GM21526 (cell line): ENCODE measurements at regions not wholly inside any gene's neighbourhood (a gene's known extent, or its start where the extent isn't known, plus 50 kb on each side); places are given as distances from the start of the nearest gene placed in this dataset.

Source experiments
- ATAC-seq: cut with Tn5 transposase; IDR thresholded peaks from one replicate; pipeline ENCODE4 v1.9.1; 2021; ENCODE audit warnings: moderate library complexity; ENCODE audit not compliant: unreplicated experiment, low FRiP score

DNA sequence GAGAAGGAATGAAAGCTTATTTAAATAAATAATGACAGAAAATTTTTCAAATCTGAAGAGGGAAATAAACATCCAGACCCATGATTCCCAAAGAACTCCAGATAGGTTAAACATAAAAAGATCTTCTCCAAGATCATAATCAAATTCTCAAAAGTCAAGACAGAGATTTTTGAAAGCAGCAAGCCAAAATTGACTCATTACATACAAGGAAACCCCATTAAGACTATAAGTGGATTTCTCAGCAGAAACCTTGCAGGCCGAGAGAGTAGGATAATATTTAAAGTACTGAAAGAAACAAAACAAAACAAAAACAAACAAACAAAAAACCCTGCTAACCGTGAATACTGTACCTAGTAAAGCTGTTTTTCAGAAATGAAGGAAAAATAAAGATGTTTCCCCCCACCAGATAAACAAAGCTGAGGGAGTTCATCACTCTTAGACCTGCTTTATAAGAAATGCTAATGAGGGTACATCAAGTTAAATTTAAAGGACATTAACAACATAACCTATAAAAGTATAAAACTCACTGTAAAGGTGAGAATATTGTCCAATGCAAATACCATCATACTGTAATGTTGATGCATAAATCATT lies 412.2 kb downstream of the INSC start:
- ATAC-seq, result no peak

DNA sequence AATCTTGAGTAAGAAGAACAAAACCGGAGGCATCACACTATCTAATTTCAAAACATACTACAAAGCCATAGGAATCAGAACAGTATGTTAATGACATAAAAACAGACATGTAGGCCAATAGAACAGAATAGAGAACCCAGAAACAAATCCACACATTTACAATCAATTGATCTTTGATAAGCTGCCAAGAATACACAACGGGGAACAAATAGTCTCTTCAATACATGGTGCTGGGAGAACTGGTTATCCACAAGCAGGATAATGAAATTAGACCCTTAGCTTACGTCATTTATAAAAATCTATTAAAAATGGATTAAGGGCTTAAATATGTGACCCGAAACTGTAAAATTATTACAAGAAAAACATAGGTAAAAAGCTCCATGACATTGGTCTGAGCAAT lies 417.7 kb downstream of the INSC start:
- ATAC-seq, result no peak

DNA sequence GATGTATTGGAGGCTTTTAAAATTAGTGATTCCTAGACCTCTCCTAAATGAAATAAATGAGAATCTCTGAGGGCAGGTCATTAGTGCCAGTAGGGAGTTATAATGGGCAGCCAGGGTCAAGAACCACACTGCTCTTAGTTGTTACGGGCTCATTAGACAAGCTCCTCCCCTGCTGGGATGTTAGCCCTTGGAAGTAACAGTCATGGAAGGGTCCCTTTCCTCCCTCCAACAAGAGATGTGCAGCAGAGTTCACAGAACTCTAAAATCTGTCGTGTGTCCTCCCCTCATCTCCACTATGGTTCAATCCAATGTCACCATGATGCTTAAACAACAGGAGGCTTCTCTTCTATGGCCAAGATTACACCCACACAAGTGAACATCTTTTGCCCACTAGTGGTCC lies 419.5 kb downstream of the INSC start:
- no peak for ATAC-seq

DNA sequence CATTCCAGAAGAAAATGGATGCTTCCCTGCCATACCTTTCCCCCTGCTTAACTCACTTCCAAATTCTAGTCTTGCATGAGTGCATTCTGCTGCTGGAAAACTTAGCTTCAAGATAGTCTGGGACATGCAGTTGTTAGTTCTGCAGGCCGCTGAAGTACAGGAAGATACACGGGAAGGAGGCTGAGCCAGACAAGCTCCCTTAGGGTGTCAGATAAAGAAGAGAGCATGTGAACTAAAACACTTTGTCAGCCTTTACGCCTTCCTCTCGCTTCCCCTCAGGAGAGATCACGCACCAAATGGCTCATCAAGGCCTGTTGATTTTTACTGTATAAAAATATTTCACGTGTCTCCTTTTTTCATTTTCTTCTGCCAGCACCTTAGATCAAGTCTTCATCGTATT lies 420.7 kb downstream of the INSC start:
- ATAC-seq, result no peak

DNA sequence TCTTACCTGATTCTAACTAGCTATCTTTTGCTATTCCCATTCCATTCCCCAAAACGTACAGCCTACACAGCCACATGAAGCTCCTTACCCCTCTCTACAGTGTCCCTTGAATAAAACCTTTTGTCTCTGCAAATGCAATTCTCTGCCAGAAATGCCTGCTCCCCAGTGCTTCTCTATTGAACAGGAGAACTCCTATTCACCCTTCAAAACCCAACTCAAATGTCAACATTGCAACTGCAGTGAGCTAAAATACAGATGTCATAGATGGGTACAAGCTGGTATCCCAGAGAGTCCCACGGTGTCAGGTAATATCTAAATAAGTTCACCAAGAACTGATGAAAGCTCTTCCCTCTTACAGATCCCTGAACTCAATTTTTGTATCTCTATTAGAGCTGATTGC lies 421.7 kb downstream of the INSC start:
- no peak for ATAC-seq

DNA sequence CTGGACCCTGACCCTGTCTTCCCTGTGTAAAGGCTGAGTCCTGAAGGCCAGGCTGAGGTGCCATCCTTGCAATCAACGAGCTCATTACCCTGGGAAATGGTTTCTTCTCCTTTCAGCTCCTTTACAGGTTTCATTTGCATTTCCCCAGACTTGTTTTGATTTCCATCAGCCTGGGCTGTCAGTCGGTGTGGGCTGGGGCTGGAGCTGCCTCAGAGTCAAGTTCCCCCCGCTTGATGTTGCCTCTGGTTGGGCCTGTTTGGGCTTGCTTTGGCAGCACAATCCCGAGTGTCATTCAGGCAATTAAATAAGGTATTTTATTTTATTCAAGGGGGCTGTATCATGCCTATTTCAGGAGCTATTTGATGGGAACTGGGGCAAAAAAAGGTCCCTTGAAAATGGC lies 424.9 kb downstream of the INSC start:
- no peak for ATAC-seq

DNA sequence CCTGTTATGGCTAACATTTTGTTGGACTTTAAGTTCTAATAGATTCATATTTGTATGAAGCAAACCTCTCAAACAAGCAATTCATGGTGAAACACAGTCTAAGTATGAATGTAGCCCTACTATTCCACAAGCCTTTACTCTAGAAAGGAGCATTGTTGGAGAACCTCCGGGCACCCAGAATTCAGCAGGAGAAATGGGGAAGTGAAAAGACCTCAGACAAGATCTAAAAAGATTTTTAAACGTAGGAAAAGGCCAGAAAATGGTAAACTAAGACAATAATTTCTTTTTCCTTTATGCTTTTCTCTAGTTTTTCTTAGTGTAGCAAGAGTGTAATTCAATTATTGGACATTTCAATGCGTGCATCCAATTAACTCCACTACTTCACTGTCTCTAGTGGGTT lies 426.4 kb downstream of the INSC start:
- no peak for ATAC-seq

DNA sequence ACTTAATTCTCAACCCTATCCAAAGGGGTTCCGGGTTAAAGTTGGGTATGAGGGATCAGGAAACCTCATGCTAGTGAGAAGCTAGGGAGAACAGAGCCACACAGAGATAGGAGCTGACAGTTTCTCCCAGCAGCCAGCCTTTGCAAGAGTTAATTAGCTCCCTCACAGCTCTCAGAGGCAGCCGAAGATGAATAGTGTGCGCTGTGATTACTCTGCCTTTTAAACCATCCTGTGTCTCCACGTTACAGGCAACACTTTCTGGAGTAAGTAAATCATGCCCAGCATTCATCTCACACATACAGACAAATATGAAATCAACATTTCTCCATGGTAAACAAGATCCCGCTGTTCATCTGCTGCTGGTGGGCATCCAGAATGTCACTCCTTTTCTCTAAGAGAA lies 429.6 kb downstream of the INSC start:
- ATAC-seq, result no peak

DNA sequence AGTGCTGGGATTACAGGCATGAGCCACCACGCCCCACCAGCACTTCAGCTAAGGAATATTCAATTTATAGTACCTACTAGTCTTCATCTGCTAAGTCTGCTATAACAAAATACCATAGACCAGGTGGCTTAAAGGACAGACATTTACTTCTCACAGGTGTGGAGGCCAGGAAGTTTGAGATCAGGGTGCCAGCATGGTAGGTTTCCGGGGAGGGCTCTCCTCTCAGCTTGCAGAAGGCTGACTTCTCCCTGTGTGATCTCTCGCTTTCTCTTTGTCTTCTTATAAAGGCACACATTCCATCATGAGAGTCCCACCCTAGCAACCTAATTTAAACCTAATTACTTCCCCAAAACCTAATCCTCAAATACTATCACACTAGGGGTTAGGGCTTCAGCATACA lies 433.0 kb downstream of the INSC start:
- ATAC-seq, result no peak

DNA sequence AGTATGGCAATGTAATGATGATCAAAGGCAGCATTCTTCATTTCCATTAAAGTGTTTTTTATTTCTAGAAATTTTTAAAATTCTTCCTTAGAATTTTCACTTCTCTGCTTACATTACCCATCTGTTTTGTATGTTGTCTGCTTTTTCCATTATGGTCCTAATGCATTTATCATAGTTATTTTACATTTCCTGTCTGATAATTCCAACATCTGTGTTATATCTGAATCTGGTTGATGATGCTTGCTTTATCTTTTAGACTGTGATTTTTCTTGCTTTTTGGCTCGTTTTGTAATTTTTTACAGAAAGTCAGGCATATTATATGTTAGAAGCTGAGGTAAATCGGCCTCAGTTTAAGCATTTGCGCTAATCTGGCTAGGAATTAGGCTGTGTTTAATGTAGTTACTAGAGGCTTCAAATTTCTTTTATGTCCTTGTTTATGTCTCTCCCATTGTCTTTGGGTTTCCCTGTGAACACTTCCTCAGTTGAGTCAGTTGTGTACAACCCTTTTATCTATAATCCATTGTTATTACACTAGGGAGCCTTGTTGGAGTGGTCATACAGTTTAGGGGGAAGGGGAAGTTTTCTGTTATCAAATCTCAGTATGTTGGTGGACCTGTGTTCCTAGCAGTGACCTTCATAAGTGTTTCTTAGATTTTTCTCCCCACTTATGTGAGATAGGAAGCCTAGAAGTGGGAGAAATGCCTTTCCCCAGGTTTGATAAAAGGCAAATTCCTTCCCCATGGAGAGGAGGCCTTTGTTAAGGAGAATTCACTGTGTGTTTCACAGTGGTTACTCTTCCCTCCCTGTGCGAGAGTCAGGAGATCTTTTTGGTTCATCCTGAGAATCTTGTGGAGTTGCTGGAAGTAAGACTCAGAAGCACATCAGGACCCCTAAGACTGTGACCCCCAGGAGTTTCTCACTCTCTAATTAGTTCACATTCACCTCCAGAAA lies 437.5 kb downstream of the INSC start:
- no peak for ATAC-seq

DNA sequence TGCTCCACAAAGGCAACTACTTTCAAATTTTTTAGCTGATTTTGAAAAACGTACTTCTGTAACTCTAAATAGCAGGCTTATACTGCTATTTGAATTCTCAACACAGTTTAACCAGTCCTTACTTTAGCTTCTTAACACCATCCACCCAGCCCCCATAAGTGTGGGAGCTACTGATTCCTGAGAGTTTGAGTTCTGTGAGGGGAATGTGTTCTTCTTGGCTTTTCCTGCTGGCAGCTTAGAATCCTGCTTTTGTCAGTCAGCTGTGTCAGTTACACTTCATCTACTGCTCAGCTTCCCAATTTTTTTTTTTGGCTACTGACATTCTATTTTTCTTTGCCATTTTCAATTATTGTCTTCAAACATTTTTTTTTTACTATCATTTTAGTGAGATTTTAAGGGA lies 440.4 kb downstream of the INSC start:
- ATAC-seq, result no peak

DNA sequence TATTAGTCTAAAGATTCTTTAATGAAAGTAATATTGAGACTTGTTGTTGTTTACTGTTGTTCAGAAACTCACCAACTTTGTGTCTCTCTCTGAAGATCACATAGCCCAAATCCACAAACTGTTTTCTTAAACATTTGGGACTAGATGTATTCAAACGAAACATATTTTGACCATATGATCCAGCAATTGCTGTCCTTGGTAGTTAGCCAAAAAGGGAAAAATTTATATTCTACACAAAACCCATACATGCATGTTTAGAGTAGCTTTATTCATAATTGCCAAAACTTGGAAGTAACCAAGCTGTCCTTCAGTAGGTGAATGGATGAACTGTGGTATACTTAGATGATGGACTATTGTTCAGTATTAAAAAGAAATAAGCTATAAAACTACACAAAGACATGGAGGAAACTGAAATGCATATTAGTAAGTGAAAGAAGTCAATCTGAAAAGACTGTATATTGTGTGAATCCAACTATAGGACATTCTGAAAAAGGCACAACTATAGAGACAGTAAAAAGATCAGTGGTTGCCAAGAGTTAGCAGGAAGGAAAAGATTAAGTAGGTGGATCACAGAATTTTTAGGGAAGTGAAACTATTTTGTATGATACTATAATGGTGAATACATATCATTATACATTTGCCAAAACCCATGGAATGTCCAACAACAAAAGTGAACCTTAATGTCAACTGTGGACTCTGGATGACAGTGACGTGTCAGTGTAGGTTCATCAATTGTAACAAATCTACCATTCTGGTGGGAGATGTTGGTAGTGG lies 442.9 kb downstream of the INSC start:
- no peak for ATAC-seq

DNA sequence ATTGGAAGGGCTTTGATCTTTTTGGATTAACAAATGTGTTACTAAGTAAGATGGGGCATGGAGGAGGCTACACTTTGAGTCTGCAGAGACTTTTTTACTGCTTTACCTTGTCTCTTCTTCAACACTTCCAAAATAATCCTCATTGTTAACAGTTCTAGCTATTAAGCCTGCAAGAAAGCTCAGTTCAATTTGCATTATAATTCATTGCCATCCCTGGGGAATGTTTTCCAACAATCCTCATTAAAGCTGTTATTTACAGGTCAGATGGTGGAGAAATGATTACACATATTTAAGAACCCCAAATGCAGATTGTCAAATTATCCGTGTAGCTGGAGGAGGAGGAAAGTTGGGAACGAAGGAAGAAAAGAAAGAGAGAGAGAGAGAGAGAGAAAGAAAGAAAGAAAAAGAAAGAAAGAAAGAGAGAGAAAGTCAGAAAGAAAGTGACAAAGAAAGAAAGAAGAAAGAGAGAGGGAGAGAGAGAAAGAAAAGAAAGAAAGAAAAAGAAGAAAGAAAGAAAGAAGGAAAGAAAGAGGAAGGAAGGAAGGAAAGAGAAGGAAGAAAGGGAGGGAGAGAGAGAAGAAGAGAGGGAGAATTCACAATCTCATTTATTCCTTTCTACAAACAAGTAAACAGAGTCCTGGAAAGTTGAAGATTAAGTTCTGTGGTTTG lies 443.9 kb downstream of the INSC start:
- ATAC-seq, result no peak

DNA sequence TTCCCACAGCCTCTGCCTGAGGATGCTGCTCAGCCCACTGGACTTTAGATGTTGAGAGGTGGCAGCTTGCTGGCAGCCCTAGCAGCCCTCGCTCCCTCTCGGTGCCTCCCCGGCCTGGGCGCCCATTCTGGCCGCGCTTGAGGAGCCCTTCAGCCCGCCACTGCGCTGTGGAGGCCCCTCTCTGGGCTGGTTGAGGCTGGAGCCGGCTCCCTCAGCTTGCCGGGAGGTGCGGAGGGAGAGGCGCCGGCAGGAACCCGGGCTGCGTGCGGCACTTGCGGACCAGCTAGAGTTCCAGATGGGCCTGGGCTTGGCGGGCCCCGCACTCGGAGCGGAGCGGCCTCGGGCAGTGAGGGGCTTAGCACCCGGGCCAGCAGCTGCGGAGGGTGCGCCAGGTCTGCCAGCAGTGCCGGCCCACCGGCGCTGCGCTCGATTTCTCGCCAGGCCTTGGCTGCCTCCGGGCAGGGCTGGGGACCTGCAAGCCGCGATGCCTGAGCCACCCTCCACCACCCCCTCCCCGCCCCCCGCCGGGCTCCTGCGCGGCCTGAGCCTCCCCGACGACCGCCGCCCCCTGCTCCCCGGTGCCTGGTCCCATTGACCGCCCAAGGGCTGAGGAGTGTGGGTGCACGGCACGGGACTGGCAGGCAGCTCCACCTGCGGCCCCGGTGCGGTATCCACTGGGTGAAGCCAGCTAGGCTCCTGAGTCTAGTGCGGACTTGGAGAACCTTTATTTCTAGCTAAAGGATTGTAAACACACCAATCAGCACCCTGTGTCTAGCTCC lies 446.2 kb downstream of the INSC start:
- no peak for ATAC-seq

DNA sequence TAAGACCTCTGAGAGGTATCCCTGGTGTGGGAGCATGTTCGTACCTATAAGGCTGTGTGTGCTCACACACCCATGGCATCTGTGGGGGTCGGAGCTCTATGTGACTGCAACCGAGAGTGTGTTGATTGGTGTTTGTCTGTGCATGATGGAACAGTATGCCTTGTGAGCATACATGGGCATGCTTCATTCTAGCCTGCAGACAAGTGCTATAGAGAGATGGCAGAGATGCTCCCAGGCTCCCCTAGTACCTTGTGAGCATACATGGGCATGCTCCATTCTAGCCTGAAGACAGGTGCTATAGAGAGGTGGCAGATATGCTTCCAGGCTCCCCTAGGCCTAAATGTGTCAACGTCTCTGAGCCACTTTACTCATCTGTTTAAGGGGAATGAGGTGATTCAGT lies 447.5 kb downstream of the INSC start:
- ATAC-seq, result no peak

DNA sequence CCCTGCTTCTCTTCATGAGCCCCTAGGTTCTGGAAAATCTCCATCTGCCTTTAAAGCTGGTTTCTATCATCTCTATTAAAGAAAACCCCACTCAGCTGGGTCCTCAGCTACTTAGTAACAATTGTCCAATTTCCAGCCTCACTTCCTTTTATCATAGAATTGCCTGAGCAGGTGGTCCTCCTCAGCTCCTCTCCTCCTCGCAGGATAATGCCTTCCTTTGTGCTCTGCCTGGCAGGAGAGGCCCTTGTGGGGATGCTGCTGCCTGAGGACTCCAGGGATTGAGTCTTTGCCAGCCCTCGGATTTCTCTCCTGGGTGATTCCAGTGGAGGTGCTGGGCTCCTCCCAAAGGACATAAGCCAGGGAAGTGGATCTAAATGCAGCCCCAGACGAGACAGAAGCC lies 448.3 kb downstream of the INSC start:
- no peak for ATAC-seq

DNA sequence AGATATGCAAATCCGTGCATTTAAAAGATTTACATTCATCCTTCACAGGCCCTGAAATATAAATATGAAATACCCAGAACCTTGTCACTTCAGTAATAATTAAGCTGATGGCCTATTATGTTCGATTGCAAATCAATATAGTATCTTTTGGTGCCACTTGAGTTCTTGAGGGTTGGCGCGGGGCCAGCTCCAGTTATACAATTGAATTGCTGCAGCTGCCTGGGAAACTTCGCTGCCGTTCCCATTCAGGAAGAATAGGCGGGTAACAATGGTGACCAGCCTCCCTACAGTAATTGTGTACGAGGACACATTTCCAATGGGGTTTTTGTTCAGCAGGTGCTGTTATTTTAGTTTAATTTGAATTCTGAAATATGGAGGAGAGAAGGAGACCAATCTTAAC lies 451.2 kb downstream of the INSC start:
- ATAC-seq, result no peak

DNA sequence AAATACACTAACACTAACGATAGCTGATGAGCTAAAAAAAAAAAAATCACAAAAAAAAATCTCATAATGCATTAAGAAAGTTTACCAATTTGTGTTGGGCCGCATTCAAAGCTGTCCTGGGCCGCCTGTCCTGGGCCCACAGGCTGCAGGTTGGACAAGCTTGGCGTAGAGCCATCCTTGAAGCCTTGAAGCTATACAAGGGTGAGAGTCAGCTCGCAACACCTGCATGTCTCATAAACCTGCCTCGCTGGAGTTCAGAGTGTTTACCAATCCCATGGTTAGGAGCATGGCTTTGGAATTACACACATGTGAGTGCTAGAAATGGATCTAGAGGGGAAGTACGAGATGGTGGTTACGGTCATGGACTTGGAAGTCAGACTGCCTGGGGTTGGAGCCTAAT lies 453.7 kb downstream of the INSC start:
- ATAC-seq, result no peak

DNA sequence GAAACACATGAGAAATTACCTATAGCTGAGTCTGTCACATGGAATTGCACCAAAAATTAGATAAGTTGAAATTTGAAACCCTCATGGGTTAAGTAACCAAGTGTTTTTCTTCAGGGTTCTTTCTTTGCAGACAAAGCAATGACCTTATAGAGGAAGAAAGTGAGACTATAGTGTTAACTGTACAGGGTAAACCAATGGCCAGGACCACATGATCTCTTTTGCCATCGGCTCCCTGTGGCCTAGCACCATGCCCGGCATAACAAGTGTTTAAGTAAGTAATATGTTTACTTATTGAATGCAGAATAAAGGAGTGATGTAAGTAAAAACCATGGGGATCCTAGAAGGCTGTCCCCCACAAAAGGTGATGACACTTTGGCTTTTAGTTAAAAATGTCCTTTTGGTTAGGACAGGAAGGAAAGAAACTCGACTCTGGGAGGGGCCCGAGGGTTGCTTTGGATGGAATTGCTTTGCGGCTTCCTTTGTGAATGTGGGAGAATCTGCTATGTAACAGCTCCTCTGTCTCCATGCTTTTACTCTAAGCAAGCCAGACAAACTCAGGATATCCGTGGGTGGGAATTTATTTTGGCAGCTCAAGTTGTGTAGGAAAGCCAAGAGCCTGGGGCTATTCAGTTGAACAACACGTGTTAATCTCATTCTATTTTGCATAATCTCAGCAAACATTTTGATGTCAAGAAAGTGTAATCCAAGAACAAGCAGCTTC lies 454.7 kb downstream of the INSC start:
- no peak for ATAC-seq

DNA sequence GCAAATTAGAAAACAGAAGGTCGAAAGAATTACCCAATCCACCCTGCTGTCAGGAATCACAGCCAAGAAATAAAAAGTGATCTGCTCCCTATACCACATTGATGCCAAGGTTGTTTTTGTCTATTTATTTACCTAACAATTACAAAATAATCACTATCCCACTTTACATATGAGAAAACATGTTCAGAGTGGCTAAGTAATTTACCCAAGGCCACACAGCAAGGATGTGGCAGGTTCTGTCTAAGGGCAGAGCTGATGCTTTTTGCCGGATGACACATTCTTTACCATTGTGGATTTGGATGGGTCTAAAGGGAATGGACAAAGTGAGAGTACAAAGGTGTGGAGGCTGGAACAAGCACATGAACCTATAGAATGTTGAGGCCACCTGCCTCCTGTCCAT lies 460.7 kb downstream of the INSC start:
- no peak for ATAC-seq
